ENCODE measurements at regions not wholly inside any gene's neighbourhood (a gene's known extent, or its start where the extent isn't known, plus 50 kb on each side); places are given as distances from the start of the nearest gene placed in this dataset.

GRCh38 chr12:33653362-33653761 is 213.7 kb upstream of the SYT10 start:
- Histone ChIP-seq H3K9me3 (no peaks in the 10 kb centered on the region), H3K27me3 (no peaks in the 10 kb centered on the region), H3K36me3 (no peaks in the 10 kb centered on the region), H3K4me3 (no peak overlapping the region), H3K27ac (no peak overlapping the region), H3K4me1 (no peaks in the 10 kb centered on the region)
- intact Hi-C loops (cut with DNase I; ENCODE audit: low total_unique reads), result no loop called here
- DNase-seq (ENCODE audit: low spot score in 2 of 2), result no peak
- TF ChIP-seq POLR2A (IDR thresholded peaks at IDR 0.05) (no peak), POLR2AphosphoS5 (IDR thresholded peaks at IDR 0.05) (no peak), CTCF (IDR thresholded peaks at IDR 0.05) (no peak)

GRCh38 chr12:33654313-33654712 is 214.7 kb upstream of the SYT10 start:
- H3K9me3 ChIP-seq, result no peaks in the 10 kb centered on the region
- no peaks in the 10 kb centered on the region for H3K27me3 ChIP-seq
- no peak for DNase-seq (ENCODE audit: low spot score in 2 of 2)
- TF ChIP-seq POLR2A (IDR thresholded peaks at IDR 0.05) (no peak), CTCF (IDR thresholded peaks at IDR 0.05) (no peak), POLR2AphosphoS5 (IDR thresholded peaks at IDR 0.05) (no peak)
- intact Hi-C loops (cut with DNase I; ENCODE audit: low total_unique reads), result no loop called here
- no peak overlapping the region for H3K27ac ChIP-seq
- H3K4me1 ChIP-seq, result no peaks in the 10 kb centered on the region
- H3K36me3 ChIP-seq, result no peaks in the 10 kb centered on the region
- no peak overlapping the region for H3K4me3 ChIP-seq

GRCh38 chr12:33663000-33663654 is 223.5 kb upstream of the SYT10 start:
- Histone ChIP-seq H3K4me1 (no peaks in the 10 kb centered on the region), H3K4me3 (no peak overlapping the region), H3K27ac (no peak overlapping the region), H3K36me3 (no peaks in the 10 kb centered on the region), H3K9me3 (no peaks in the 10 kb centered on the region), H3K27me3 (no peaks in the 10 kb centered on the region)
- no peak for DNase-seq (ENCODE audit: low spot score in 2 of 2)
- TF ChIP-seq POLR2A (IDR thresholded peaks at IDR 0.05) (no peak), CTCF (IDR thresholded peaks at IDR 0.05) (no peak), POLR2AphosphoS5 (IDR thresholded peaks at IDR 0.05) (no peak)
- intact Hi-C loops (cut with DNase I; ENCODE audit: low total_unique reads), result no loop called here

- intact Hi-C loops (cut with DNase I; ENCODE audit: low total_unique reads), result no loop called here
- no peak for DNase-seq (ENCODE audit: low spot score in 2 of 2)
- TF ChIP-seq POLR2A (IDR thresholded peaks at IDR 0.05) (no peak), POLR2AphosphoS5 (IDR thresholded peaks at IDR 0.05) (no peak), CTCF (IDR thresholded peaks at IDR 0.05) (no peak)
- Histone ChIP-seq H3K27ac (no peak overlapping the region), H3K9me3 (no peaks in the 10 kb centered on the region), H3K36me3 (no peaks in the 10 kb centered on the region), H3K4me1 (no peaks in the 10 kb centered on the region), H3K27me3 (no peaks in the 10 kb centered on the region), H3K4me3 (no peak overlapping the region)
Measured at GRCh38 chr12:33669349-33669748, 229.7 kb upstream of the SYT10 start.

- Histone ChIP-seq H3K4me3 (no peak overlapping the region), H3K4me1 (no peaks in the 10 kb centered on the region), H3K36me3 (no peaks in the 10 kb centered on the region), H3K27me3 (no peaks in the 10 kb centered on the region), H3K27ac (no peak overlapping the region), H3K9me3 (no peaks in the 10 kb centered on the region)
- no peak for TF ChIP-seq CTCF (IDR thresholded peaks at IDR 0.05)
- TF ChIP-seq POLR2AphosphoS5 (IDR thresholded peaks at IDR 0.05), result no peak
- no peak for TF ChIP-seq POLR2A (IDR thresholded peaks at IDR 0.05)
- intact Hi-C loops (cut with DNase I; ENCODE audit: low total_unique reads), result no loop called here
- DNase-seq (ENCODE audit: low spot score in 2 of 2), result no peak
Measured at GRCh38 chr12:33670284-33670683, 230.7 kb upstream of the SYT10 start.
